ENCODE measurements at regions not wholly inside any gene's neighbourhood (a gene's known extent, or its start where the extent isn't known, plus 50 kb on each side); places are given as distances from the start of the nearest gene placed in this dataset.

GRCh38 chr7:91407942-91408341 lies 143.7 kb downstream of the FZD1 start:
- FAIRE-seq (no peak), DNase-seq (ENCODE audit: extremely low read depth in 1 of 4, low spot score in 3 of 4) (no peak), ATAC-seq (no peak)
- no peak for TF ChIP-seq MCM2 (IDR thresholded peaks at IDR 0.05; ENCODE audit: low read depth)
- no peak for TF ChIP-seq NR1H2 (CRISPR knock-in tag; IDR thresholded peaks at IDR 0.05)
- TF ChIP-seq ZNF174 (CRISPR knock-in tag; IDR thresholded peaks at IDR 0.05) = no peak
- no peak for TF ChIP-seq ZNF124 (CRISPR knock-in tag; IDR thresholded peaks at IDR 0.05)
- no peak for TF ChIP-seq ZNF282 (CRISPR knock-in tag; IDR thresholded peaks at IDR 0.05)
- no peak for TF ChIP-seq ZNF212 (CRISPR knock-in tag; IDR thresholded peaks at IDR 0.05)
- TF ChIP-seq MTA3 (IDR thresholded peaks at IDR 0.05; ENCODE audit: borderline replicate concordance) = no peak
- TF ChIP-seq SREBF2 (CRISPR knock-in tag; IDR thresholded peaks at IDR 0.05) = no peak
- TF ChIP-seq ZNF644 (tag; IDR thresholded peaks at IDR 0.05; ENCODE audit: low read depth) = no peak
- TF ChIP-seq MEF2A (IDR thresholded peaks at IDR 0.05; ENCODE audit: control insufficient read depth, low read depth, low read length) = no peak
- TF ChIP-seq GATAD2A (IDR thresholded peaks at IDR 0.05) = no peak
- TF ChIP-seq ZNF395 (CRISPR knock-in tag; IDR thresholded peaks at IDR 0.05) = no peak
- no peak for TF ChIP-seq CLOCK (CRISPR knock-in tag; IDR thresholded peaks at IDR 0.05; ENCODE audit: borderline replicate concordance)
- no peak for TF ChIP-seq ZNF551 (CRISPR knock-in tag; IDR thresholded peaks at IDR 0.05)
- no peak for TF ChIP-seq PURB (CRISPR knock-in tag; IDR thresholded peaks at IDR 0.05; ENCODE audit: low read depth)
- TF ChIP-seq HINFP (tag; conservative IDR thresholded peaks at IDR 0.05; ENCODE audit: low read depth) = no peak
- TF ChIP-seq ZNF717 (CRISPR knock-in tag; IDR thresholded peaks at IDR 0.05) = no peak
- no peak for TF ChIP-seq ZBTB8A (IDR thresholded peaks at IDR 0.05; ENCODE audit: partially characterized antibody)
- no peak for TF ChIP-seq ETV6 (IDR thresholded peaks at IDR 0.05; ENCODE audit: borderline replicate concordance in 1 of 2, low read depth in 2 of 2, low read length in 1 of 2)
- no peak for TF ChIP-seq ETV6 (CRISPR knock-in tag; IDR thresholded peaks at IDR 0.05; ENCODE audit: borderline replicate concordance)
- ChIA-PET POLR2A (interaction anchor here (1.0 to 1.1 kb wide), 2 partner anchors 9 to 15 kb away, joined by 3 to 4 read pairs; no protein-coding TSS in a partner anchor), CTCF (ENCODE audit: low intra/inter-chr PET ratio) (no interaction called here)
- Histone ChIP-seq H3K36me3 (ENCODE audit: control insufficient read depth, insufficient read depth, low read length) (no peaks in the 10 kb centered on the region), H3K4me1 (replicated peaks in 1 of 2; ENCODE audit: control insufficient read depth in 2 of 2, insufficient read depth in 2 of 2, low read length in 2 of 2) (no peaks in the 10 kb centered on the region), H3K9me1 (ENCODE audit: control insufficient read depth, insufficient read depth, low read length) (no peaks in the 10 kb centered on the region), H3K27ac (ENCODE audit: extremely low read depth, low read depth, low read length) (no peak overlapping the region), H3K4me3 (no peak overlapping the region), H3K4me2 (ENCODE audit: insufficient read depth, low read length) (no peak overlapping the region), H2AFZ (ENCODE audit: low read depth, low read length) (no peak overlapping the region), H3K9me3 (replicated peaks; ENCODE audit: control insufficient read depth, insufficient read depth, low read depth, low read length) (no peaks in the 10 kb centered on the region), H3K9ac (ENCODE audit: insufficient read depth in 1 of 2, low read depth in 2 of 2, low read length in 2 of 2) (no peak overlapping the region), H3K79me2 (ENCODE audit: control insufficient read depth, insufficient read depth, low read length) (no peaks in the 10 kb centered on the region), H3K27me3 (ENCODE audit: control insufficient read depth in 2 of 2, insufficient read depth in 2 of 2, low read length in 2 of 2) (peaks cover 0 to 5% of the 10 kb centered on the region in 2 experiments; a peak in 3 of 5 replicates), H4K20me1 (replicated peaks; ENCODE audit: control insufficient read depth, insufficient read depth, low read length) (no peaks in the 10 kb centered on the region)
- WGBS (ENCODE audit: insufficient coverage, low coverage, missing lambda C conversion rate) = 5% methylated on average over 1 of the region's 1 CpG
- in situ Hi-C loops (cut with MboI) = no loop called here
- intact Hi-C loops (cut with micrococcal nuclease) = no loop called here
- BruUV-seq (replicated peaks) = no TSS peak
